HepG2 (cell line): ENCODE measurements at regions not wholly inside any gene's neighbourhood (a gene's known extent, or its start where the extent isn't known, plus 50 kb on each side); places are given as distances from the start of the nearest gene placed in this dataset.

ENCODE experiments used
- ATAC-seq: fragments of 200-7000 bp; cut with Tn5 transposase; 3 replicates; pipeline ENCODE4 v1.9.1; 2020; ENCODE audit warnings: mild to moderate bottlenecking, moderate library complexity
- BruUV-seq: library from RNA; stranded (reverse); fragments of 400-500 nt; replicated peaks from 2 replicates; lab custom pipeline; 2021; lab: Mats Ljungman, UMichigan
- CTCF ChIA-PET: fragments of 300-600 bp; formaldehyde crosslinking; extraction: SDS; loops from one replicate; lab custom pipeline; 2021; ENCODE audit warnings: low total read pairs, inconsistent platforms, low intra/inter-chr PET ratio; lab: Yijun Ruan, JAX
- POLR2A ChIA-PET: fragments of 350-600 bp; sonication (Branson Sonifier 250); formaldehyde crosslinking; loops from one replicate; lab custom pipeline; 2020; ENCODE audit warnings: antibody characterized with exemption, inconsistent platforms; lab: Yijun Ruan, JAX
- DNase-seq: peaks from one replicate; pipeline ENCODE4 v3.0.0-alpha.2; 2015; ENCODE audit warnings: low spot score
- FAIRE-seq: peaks from 3 replicates; lab custom pipeline; 2011; peaks lifted over from hg19 to GRCh38; lab: Jason Lieb, UNC
- H2AFZ ChIP-seq: one replicate; pipeline ENCODE4 v1.6.1; 2011; ENCODE audit warnings: low read length, inconsistent platforms
- H3K27ac ChIP-seq: fragments of 300-600 bp; 3 replicates; pipeline ENCODE4 v1.8.0; 2011; ENCODE audit warnings: mixed run types, mild to moderate bottlenecking, mixed read lengths, low read length, inconsistent platforms; ENCODE audit not compliant: insufficient read depth; ENCODE audit errors: extremely low read length
- H3K27me3 ChIP-seq, 2 experiments: fragments of 200-600 bp in 1 of 2; 2 replicates in 1 of 2; 3 replicates in 1 of 2; pipeline versions ENCODE4 v1.6.0 to v1.8.0; 2011; ENCODE audit warnings: low read length in 2 of 2, mild to moderate bottlenecking in 2 of 2, moderate library complexity in 2 of 2, inconsistent platforms in 1 of 2; ENCODE audit not compliant: insufficient read depth in 2 of 2, control insufficient read depth in 1 of 2
- H3K36me3 ChIP-seq, 2 experiments: fragments of 200-600 bp in 1 of 2; replicated peaks in 1 of 2; 2 replicates in 1 of 2; 3 replicates in 1 of 2; pipeline versions ENCODE4 v1.5.1 to v1.8.0; 2011; ENCODE audit warnings: low read length in 2 of 2, inconsistent platforms in 1 of 2; ENCODE audit not compliant: insufficient read depth in 2 of 2, control insufficient read depth in 1 of 2
- H3K4me1 ChIP-seq: 2 replicates; pipeline ENCODE4 v1.5.1; 2012; ENCODE audit warnings: low read length, inconsistent platforms; ENCODE audit not compliant: insufficient read depth
- H3K4me2 ChIP-seq: 2 replicates; pipeline ENCODE4 v1.6.0; 2011; ENCODE audit warnings: low read depth, low read length, inconsistent platforms
- H3K4me3 ChIP-seq, 3 experiments: fragments of 200-600 bp in 1 of 3; sonication (generic), shearing (Covaris generic) in 1 of 3; replicated peaks in 1 of 3; 2 replicates each; pipeline ENCODE4 v1.5.1; 2011 to 2016; ENCODE audit warnings: low read length in 3 of 3, inconsistent platforms in 2 of 3, low read depth in 2 of 3, mild to moderate bottlenecking in 2 of 3, control low read depth in 1 of 3, mixed read lengths in 1 of 3; ENCODE audit not compliant: insufficient read depth in 1 of 3
- H3K79me2 ChIP-seq: one replicate; pipeline ENCODE4 v1.6.1; 2011; ENCODE audit warnings: low read length, inconsistent platforms; ENCODE audit not compliant: insufficient read depth
- H3K9ac ChIP-seq: 2 replicates; pipeline ENCODE4 v1.6.0; 2011; ENCODE audit warnings: mild to moderate bottlenecking, low read depth, low read length, inconsistent platforms; ENCODE audit not compliant: insufficient read depth
- H3K9me3 ChIP-seq: 2 replicates; pipeline ENCODE4 v1.5.1; 2012; ENCODE audit warnings: mild to moderate bottlenecking, low read length
- H4K20me1 ChIP-seq: 2 replicates; pipeline ENCODE4 v1.6.0; 2011; ENCODE audit warnings: inconsistent platforms, mild to moderate bottlenecking, low read length, moderate library complexity; ENCODE audit not compliant: insufficient read depth
- BCL6 ChIP-seq: IDR thresholded peaks from 2 replicates; pipeline ENCODE4 v1.6.1; 2016; ENCODE audit warnings: missing genetic modification reagents, missing compliant biosample characterization
- FOXJ3 ChIP-seq: sonication (generic); formaldehyde crosslinking; IDR thresholded peaks from 2 replicates; pipeline ENCODE4 v1.4.0; 2020; ENCODE audit warnings: missing genetic modification reagents, mild to moderate bottlenecking, borderline replicate concordance
- FOXM1 ChIP-seq: sonication (generic); formaldehyde crosslinking; IDR thresholded peaks from 2 replicates; pipeline ENCODE4 v1.5.0; 2020; ENCODE audit warnings: missing genetic modification reagents
- FOXO4 ChIP-seq: sonication (generic); formaldehyde crosslinking; conservative IDR thresholded peaks from 2 replicates; pipeline ENCODE4 v1.8.1; 2023; ENCODE audit warnings: missing genetic modification reagents
- KLF6 ChIP-seq: IDR thresholded peaks from 2 replicates; pipeline ENCODE4 v1.8.0; 2016; ENCODE audit warnings: missing biosample characterization, missing genetic modification reagents
- MAFF ChIP-seq: IDR thresholded peaks from 2 replicates; pipeline ENCODE4 v1.6.1; 2011; ENCODE audit warnings: low read depth, low read length, improper control_type of control experiment
- MAFG ChIP-seq: sonication (generic); formaldehyde crosslinking; IDR thresholded peaks from 2 replicates; pipeline ENCODE4 v1.5.1; 2020; ENCODE audit warnings: mild to moderate bottlenecking, missing genetic modification reagents
- MAFK ChIP-seq, 2 experiments: IDR thresholded peaks in 1 of 2; conservative IDR thresholded peaks in 1 of 2; 2 replicates each; pipeline ENCODE4 v1.6.1; 2011; ENCODE audit warnings: improper control_type of control experiment in 2 of 2, low read length in 2 of 2
- MLX ChIP-seq: IDR thresholded peaks from 2 replicates; pipeline ENCODE4 v1.6.1; 2016
- SMARCE1 ChIP-seq: fragments of 450-650 bp; IDR thresholded peaks from 2 replicates; pipeline ENCODE4 v1.6.1; 2017; ENCODE audit warnings: borderline replicate concordance
- ZNF510 ChIP-seq: sonication (generic); formaldehyde crosslinking; IDR thresholded peaks from 2 replicates; pipeline ENCODE4 v1.4.0; 2020; ENCODE audit warnings: low read depth, mild to moderate bottlenecking, missing genetic modification reagents
- ZSCAN25 ChIP-seq: sonication (generic); formaldehyde crosslinking; IDR thresholded peaks from 2 replicates; pipeline ENCODE4 v1.8.0; 2022; ENCODE audit warnings: mild to moderate bottlenecking, missing genetic modification reagents
- WGBS: methylation state at CpG from one replicate; pipeline ENCODE4 v1.1.6; 2017; ENCODE audit warnings: low lambda C conversion rate; 5-methylcytosine and 5-hydroxymethylcytosine counted together
- in situ Hi-C: cut with HindIII; loops from 2 replicates; pipeline ENCODE4 v1.10.0; 2017; ENCODE audit warnings: low pct_unique_long_range_greater_than_20kb; ENCODE audit not compliant: extremely low pct_ligation_motif_present
- intact Hi-C: fragments of 100-400 bp; cut with micrococcal nuclease; formaldehyde crosslinking; loops from one replicate; pipeline ENCODE4 v1.10.0; 2022; ENCODE audit not compliant: unreplicated experiment

GRCh38 chr2:61700464-61700863, 153.4 kb downstream of the FAM161A start:
- Histone ChIP-seq H3K4me3 (no peak overlapping the region), H3K36me3 (no peaks in the 10 kb centered on the region), H3K9me3 (no peaks in the 10 kb centered on the region), H4K20me1 (no peaks in the 10 kb centered on the region), H2AFZ (no peak overlapping the region), H3K4me1 (peaks cover 5% of the 10 kb centered on the region), H3K27me3 (no peaks in the 10 kb centered on the region; a peak in 3 of 5 replicates), H3K79me2 (no peaks in the 10 kb centered on the region), H3K27ac (no peak overlapping the region), H3K4me2 (no peak overlapping the region), H3K9ac (no peak overlapping the region)
- no peak for FAIRE-seq
- intact Hi-C loops (no loop called here), in situ Hi-C loops (no loop called here)
- ATAC-seq = no peak
- no TSS peak for BruUV-seq
- WGBS = 97% methylated on average over 4 of the region's 4 CpGs
- no peak for TF ChIP-seq ZNF510 (CRISPR knock-in tag)
- no peak for TF ChIP-seq SMARCE1
- peak; percentile 100 for TF ChIP-seq MAFF
- TF ChIP-seq MAFG = peak; percentile 71
- no peak for TF ChIP-seq ZSCAN25
- TF ChIP-seq MLX (CRISPR knock-in tag) = no peak
- TF ChIP-seq KLF6 (CRISPR knock-in tag) = no peak
- no peak for TF ChIP-seq FOXO4 (CRISPR knock-in tag)
- TF ChIP-seq MAFK (conservative IDR thresholded peaks at IDR 0.05 in 1 of 2, IDR thresholded peaks at IDR 0.05 in 1 of 2; ENCODE audit: low read length in 2 of 2) = peak; percentile 100
- TF ChIP-seq FOXJ3 (CRISPR knock-in tag) = no peak
- TF ChIP-seq BCL6 (CRISPR knock-in tag) = no peak
- TF ChIP-seq FOXM1 (CRISPR knock-in tag) = no peak
- no peak for DNase-seq
- POLR2A ChIA-PET = no interaction called here
- CTCF ChIA-PET = no interaction called here
